WTC11 (cell line): ENCODE measurements at regions not wholly inside any gene's neighbourhood (a gene's known extent, or its start where the extent isn't known, plus 50 kb on each side); places are given as distances from the start of the nearest gene placed in this dataset.

Experiments used
- CTCF ChIP-seq: fragments of 200-600 bp; IDR thresholded peaks from 2 replicates; pipeline ENCODE4 v1.8.0; 2022; ENCODE audit warnings: antibody characterized with exemption
- E2F5 ChIP-seq: sonication (generic); formaldehyde crosslinking; IDR thresholded peaks from 2 replicates; pipeline ENCODE4 v1.8.1; 2022; ENCODE audit warnings: mild to moderate bottlenecking, moderate library complexity, missing genetic modification reagents
- TP53 ChIP-seq: sonication (generic); formaldehyde crosslinking; IDR thresholded peaks from 2 replicates; pipeline ENCODE4 v1.8.1; 2023; ENCODE audit warnings: mild to moderate bottlenecking, missing genetic modification reagents
- ZNF281 ChIP-seq: sonication (generic); formaldehyde crosslinking; IDR thresholded peaks from 2 replicates; pipeline ENCODE4 v1.8.0; 2023; ENCODE audit warnings: mild to moderate bottlenecking, missing genetic modification reagents
- ZSCAN18 ChIP-seq: fragments of 250-450 bp; sonication (Bioruptor Pico); IDR thresholded peaks from 2 replicates; pipeline ENCODE4 v2.1.2; 2022; ENCODE audit warnings: mild to moderate bottlenecking, moderate library complexity

GRCh38 chr12:98405805-98406366 lies 109.5 kb upstream of the TMPO start:
- TF ChIP-seq CTCF = no peak
- no peak for TF ChIP-seq ZSCAN18 (CRISPR knock-in tag)
- TF ChIP-seq TP53 (CRISPR knock-in tag) = no peak
- TF ChIP-seq ZNF281 (CRISPR knock-in tag) = no peak
- TF ChIP-seq E2F5 (CRISPR knock-in tag) = no peak
